ENCODE measurements at regions not wholly inside any gene's neighbourhood (a gene's known extent, or its start where the extent isn't known, plus 50 kb on each side); places are given as distances from the start of the nearest gene placed in this dataset.
"Not testable (repeated sequence)": the region's sequence is repeated elsewhere in the genome, so short reads cannot be mapped to it uniquely, and the experiment has no call there.

DNA sequence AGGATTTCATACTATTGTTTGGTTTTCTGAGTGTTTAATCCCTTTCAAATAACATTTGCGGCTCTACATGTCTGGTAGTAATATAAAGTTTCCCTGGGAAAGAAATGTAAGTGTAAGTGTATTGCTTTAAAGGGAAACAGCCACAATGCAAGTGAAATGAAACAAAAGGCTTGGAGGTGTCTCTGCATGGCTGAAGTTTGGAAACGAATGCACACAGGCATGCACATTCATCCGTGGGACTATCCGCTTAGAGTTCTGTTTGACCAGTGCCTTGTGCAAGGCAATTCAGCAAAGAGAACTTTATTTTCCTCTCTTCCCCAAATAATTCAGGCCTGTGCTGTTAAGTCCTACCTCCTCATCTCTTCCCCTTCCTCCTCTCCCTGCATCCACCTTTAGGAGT is 56.1 kb upstream of the MRTFB start:
- Histone ChIP-seq H3K27me3 (replicated peaks; ENCODE audit: control insufficient read depth, insufficient read depth, low read length) (no peaks in the 10 kb centered on the region), H3K36me3 (ENCODE audit: control insufficient read depth, insufficient read depth, low read length) (no peaks in the 10 kb centered on the region), H3K4me3 (replicated peaks; ENCODE audit: low read depth, low read length) (no peak overlapping the region)
- DNase-seq (ENCODE audit: extremely low read depth, insufficient read length) = no peak
- TF ChIP-seq, protein P1, sequence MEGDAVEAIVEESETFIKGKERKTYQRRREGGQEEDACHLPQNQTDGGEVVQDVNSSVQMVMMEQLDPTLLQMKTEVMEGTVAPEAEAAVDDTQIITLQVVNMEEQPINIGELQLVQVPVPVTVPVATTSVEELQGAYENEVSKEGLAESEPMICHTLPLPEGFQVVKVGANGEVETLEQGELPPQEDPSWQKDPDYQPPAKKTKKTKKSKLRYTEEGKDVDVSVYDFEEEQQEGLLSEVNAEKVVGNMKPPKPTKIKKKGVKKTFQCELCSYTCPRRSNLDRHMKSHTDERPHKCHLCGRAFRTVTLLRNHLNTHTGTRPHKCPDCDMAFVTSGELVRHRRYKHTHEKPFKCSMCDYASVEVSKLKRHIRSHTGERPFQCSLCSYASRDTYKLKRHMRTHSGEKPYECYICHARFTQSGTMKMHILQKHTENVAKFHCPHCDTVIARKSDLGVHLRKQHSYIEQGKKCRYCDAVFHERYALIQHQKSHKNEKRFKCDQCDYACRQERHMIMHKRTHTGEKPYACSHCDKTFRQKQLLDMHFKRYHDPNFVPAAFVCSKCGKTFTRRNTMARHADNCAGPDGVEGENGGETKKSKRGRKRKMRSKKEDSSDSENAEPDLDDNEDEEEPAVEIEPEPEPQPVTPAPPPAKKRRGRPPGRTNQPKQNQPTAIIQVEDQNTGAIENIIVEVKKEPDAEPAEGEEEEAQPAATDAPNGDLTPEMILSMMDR (IDR thresholded peaks at IDR 0.05; ENCODE audit: insufficient read depth, low read length, poor library complexity, severe bottlenecking) = no peak

DNA sequence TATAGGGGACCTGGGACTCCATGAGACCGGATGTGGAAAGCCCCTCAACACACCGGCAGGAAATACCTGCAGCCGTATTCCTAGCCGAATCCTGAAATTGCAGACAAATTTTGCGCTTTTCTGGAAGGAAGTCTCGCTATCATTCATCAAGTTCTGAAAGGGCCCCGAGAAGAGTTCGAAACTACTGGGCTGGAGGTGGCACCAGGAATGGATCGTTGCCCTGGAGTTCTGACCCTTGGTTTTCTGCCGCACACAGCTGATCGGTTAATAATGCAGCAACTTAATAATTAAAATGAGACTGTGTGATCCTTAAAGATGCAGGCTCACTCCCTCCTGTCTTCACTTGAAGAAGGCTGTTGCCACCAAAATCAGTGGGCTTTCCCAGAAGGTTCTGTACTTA is 55.7 kb upstream of the MRTFB start:
- Histone ChIP-seq H3K27me3 (replicated peaks; ENCODE audit: control insufficient read depth, insufficient read depth, low read length) (no peaks in the 10 kb centered on the region), H3K4me3 (replicated peaks; ENCODE audit: low read depth, low read length) (no peak overlapping the region), H3K36me3 (ENCODE audit: control insufficient read depth, insufficient read depth, low read length) (no peaks in the 10 kb centered on the region)
- DNase-seq (ENCODE audit: extremely low read depth, insufficient read length) = no peak
- TF ChIP-seq, protein P1 (IDR thresholded peaks at IDR 0.05; ENCODE audit: insufficient read depth, low read length, poor library complexity, severe bottlenecking) = no peak

DNA sequence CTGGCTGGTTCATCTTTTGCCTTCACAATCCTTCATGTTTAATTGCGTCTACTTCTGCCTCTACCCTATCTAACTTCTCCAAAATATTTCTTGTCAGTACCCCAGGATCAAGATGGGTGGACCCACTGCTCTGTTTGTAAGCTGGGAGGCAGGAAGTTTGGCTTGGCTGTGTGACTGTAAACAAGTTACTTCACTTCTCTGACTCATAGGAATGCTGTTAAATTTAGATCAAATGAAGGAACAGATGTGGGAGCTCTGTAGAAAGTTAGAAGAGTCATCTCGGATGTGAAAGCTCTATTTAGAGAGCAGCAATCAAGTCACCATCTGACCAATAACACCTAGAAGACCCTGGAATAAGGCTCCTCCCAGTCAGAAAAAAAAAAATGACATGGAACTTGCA is 55.2 kb upstream of the MRTFB start:
- no peaks in the 10 kb centered on the region for H3K36me3 ChIP-seq (ENCODE audit: control insufficient read depth, insufficient read depth, low read length)
- H3K27me3 ChIP-seq (replicated peaks; ENCODE audit: control insufficient read depth, insufficient read depth, low read length) = no peaks in the 10 kb centered on the region
- DNase-seq (ENCODE audit: extremely low read depth, insufficient read length) = no peak
- H3K4me3 ChIP-seq (replicated peaks; ENCODE audit: low read depth, low read length) = no peak overlapping the region
- TF ChIP-seq, protein P1 (IDR thresholded peaks at IDR 0.05; ENCODE audit: insufficient read depth, low read length, poor library complexity, severe bottlenecking) = no peak

DNA sequence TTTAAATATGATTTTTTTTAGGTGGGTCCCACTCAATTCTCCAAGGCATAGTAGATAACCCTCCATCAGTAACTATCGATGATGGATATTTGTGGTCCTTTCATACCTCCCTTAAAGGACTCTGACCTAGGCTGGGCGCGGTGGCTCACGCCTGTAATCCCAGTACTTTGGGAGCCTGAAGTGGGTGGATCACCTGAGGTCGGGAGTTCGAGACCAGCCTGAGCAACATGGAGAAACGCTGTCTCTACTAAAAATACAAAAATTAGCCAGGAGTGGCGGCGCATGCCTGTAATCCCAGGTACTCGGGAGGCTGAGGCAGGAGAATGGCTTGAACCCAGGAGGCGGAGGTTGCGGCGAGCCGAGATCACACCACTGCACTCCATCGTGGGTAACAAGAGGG is 54.8 kb upstream of the MRTFB start:
- not testable (repeated sequence) for H3K4me3 ChIP-seq (replicated peaks; ENCODE audit: low read depth, low read length); H3K36me3 ChIP-seq (ENCODE audit: control insufficient read depth, insufficient read depth, low read length); DNase-seq (ENCODE audit: extremely low read depth, insufficient read length); H3K27me3 ChIP-seq (replicated peaks; ENCODE audit: control insufficient read depth, insufficient read depth, low read length)

DNA sequence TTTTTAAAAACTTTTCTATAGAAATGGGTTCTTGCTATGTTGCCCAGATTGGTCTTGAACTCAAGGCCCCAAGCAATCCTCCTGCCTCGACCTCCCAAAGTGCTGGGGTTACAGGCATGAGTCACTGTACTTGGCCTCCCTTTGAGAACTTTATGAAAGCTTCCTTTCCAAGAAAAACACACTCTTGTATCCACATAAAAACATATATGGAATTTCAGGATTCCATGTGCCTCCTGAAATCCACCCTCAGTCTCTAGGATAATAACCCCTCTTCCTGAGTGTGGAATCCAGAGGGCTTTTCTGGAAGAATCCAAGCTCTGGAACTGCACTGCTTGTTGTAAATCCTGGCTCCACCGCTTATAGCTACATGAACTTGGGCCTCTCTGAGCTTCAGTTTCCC is 53.2 kb upstream of the MRTFB start:
- Histone ChIP-seq H3K36me3 (ENCODE audit: control insufficient read depth, insufficient read depth, low read length) (no peaks in the 10 kb centered on the region), H3K27me3 (replicated peaks; ENCODE audit: control insufficient read depth, insufficient read depth, low read length) (no peaks in the 10 kb centered on the region), H3K4me3 (replicated peaks; ENCODE audit: low read depth, low read length) (no peak overlapping the region)
- DNase-seq (ENCODE audit: extremely low read depth, insufficient read length) = no peak
- TF ChIP-seq, protein P1 (IDR thresholded peaks at IDR 0.05; ENCODE audit: insufficient read depth, low read length, poor library complexity, severe bottlenecking) = no peak

DNA sequence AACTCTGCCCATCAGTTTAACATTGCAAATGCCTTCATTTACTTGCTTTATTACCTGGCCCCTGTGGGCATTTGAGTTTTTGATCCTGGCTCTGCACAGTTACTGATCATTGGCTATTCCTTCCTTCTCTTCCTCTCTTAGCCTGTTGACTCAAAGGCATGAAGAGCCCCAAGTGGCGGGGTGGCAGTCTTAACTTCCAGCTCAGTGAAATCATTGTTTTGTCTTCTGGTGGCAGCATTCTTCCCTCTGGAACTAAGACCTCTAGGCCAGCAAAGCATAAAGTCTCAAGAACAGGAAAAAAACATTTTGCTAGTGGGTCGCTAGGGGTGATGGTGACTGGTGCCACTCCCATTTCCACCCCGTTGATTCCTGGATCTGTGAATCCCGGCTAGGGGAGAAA is 52.3 kb upstream of the MRTFB start:
- H3K4me3 ChIP-seq (replicated peaks; ENCODE audit: low read depth, low read length) = no peak overlapping the region
- H3K27me3 ChIP-seq (replicated peaks; ENCODE audit: control insufficient read depth, insufficient read depth, low read length) = no peaks in the 10 kb centered on the region
- DNase-seq (ENCODE audit: extremely low read depth, insufficient read length) = no peak
- no peaks in the 10 kb centered on the region for H3K36me3 ChIP-seq (ENCODE audit: control insufficient read depth, insufficient read depth, low read length)
- TF ChIP-seq, protein P1 (IDR thresholded peaks at IDR 0.05; ENCODE audit: insufficient read depth, low read length, poor library complexity, severe bottlenecking) = no peak

Measured in GM06990 (cell line).